ENCODE measurements at regions not wholly inside any gene's neighbourhood (a gene's known extent, or its start where the extent isn't known, plus 50 kb on each side); places are given as distances from the start of the nearest gene placed in this dataset.

- no peak for DNase-seq
- no peaks in the 10 kb centered on the region for H4K20me1 ChIP-seq (ENCODE audit: insufficient read depth, low read length)
- Mint-ChIP-seq H3K27ac (no peak overlapping the region), H3K4me3 (no peak overlapping the region), H3K9me3 (peaks cover 0 to 5% (median 1%) of the 10 kb centered on the region in 7 donors), H3K4me1 (no peaks in the 10 kb centered on the region), H3K27me3 (ENCODE audit: low read depth in 3 of 3) (peaks cover 0 to 2% (median 0%) of the 10 kb centered on the region in 3 donors), H3K36me3 (no peaks in the 10 kb centered on the region)
- H3K9me3 ChIP-seq (replicated peaks in 1 of 2; ENCODE audit: control insufficient read depth in 1 of 2, insufficient read depth in 1 of 2, low read length in 2 of 2), result peaks cover 0 to 5% of the 10 kb centered on the region in 2 donors
- H3K9ac ChIP-seq (ENCODE audit: insufficient read depth, low read length, poor library complexity, severe bottlenecking), result no peak overlapping the region
- no peaks in the 10 kb centered on the region for H3K79me2 ChIP-seq (ENCODE audit: insufficient read depth, low read length)
- no peak overlapping the region for H3K4me2 ChIP-seq (replicated peaks; ENCODE audit: extremely low read depth, low read length, poor library complexity, severe bottlenecking)
- TF ChIP-seq CTCF (IDR thresholded peaks at IDR 0.05), result no peak
- H3K4me1 ChIP-seq (ENCODE audit: control insufficient read depth in 1 of 2, insufficient read depth in 2 of 2, low read length in 2 of 2), result no peaks in the 10 kb centered on the region
- H3K36me3 ChIP-seq (replicated peaks in 1 of 2; ENCODE audit: control insufficient read depth in 1 of 2, insufficient read depth in 2 of 2, low read length in 2 of 2), result no peaks in the 10 kb centered on the region
- H3K27ac ChIP-seq (ENCODE audit: low read depth in 1 of 2, low read length in 2 of 2), result no peak overlapping the region
- WGBS (ENCODE audit: insufficient coverage), result no CpG with 5 or more reads among the region's 2 CpGs
- no peak overlapping the region for H3K4me3 ChIP-seq (replicated peaks in 1 of 3; ENCODE audit: low read depth in 2 of 3, low read length in 3 of 3)
- H2AFZ ChIP-seq (ENCODE audit: insufficient read depth, low read depth, low read length, poor library complexity, severe bottlenecking), result no peak overlapping the region
- H3K27me3 ChIP-seq (ENCODE audit: control insufficient read depth in 2 of 2, insufficient read depth in 2 of 2, low read length in 2 of 2), result no peaks in the 10 kb centered on the region
- intact Hi-C loops (cut with micrococcal nuclease), result no loop called here
Measured at GRCh38 chr11:92130421-92130831, 94.2 kb upstream of the FAT3 start.

GRCh38 chr11:92129811-92130210, 94.8 kb upstream of the FAT3 start:
- no peaks in the 10 kb centered on the region for H4K20me1 ChIP-seq (ENCODE audit: insufficient read depth, low read length)
- intact Hi-C loops (cut with micrococcal nuclease), result no loop called here
- Mint-ChIP-seq H3K36me3 (no peaks in the 10 kb centered on the region), H3K4me3 (no peak overlapping the region), H3K4me1 (no peaks in the 10 kb centered on the region), H3K27me3 (ENCODE audit: low read depth in 3 of 3) (peaks cover 0 to 2% (median 0%) of the 10 kb centered on the region in 3 donors), H3K9me3 (peaks cover 0 to 5% (median 1%) of the 10 kb centered on the region in 7 donors), H3K27ac (no peak overlapping the region)
- H3K4me2 ChIP-seq (replicated peaks; ENCODE audit: extremely low read depth, low read length, poor library complexity, severe bottlenecking), result no peak overlapping the region
- no peak overlapping the region for H2AFZ ChIP-seq (ENCODE audit: insufficient read depth, low read depth, low read length, poor library complexity, severe bottlenecking)
- no peak for DNase-seq
- 100% methylated on average over 1 of the region's 1 CpG for WGBS (ENCODE audit: insufficient coverage)
- peaks cover 0 to 5% of the 10 kb centered on the region in 2 donors for H3K9me3 ChIP-seq (replicated peaks in 1 of 2; ENCODE audit: control insufficient read depth in 1 of 2, insufficient read depth in 1 of 2, low read length in 2 of 2)
- no peak overlapping the region for H3K4me3 ChIP-seq (replicated peaks in 1 of 3; ENCODE audit: low read depth in 2 of 3, low read length in 3 of 3)
- no peak overlapping the region for H3K9ac ChIP-seq (ENCODE audit: insufficient read depth, low read length, poor library complexity, severe bottlenecking)
- TF ChIP-seq CTCF (IDR thresholded peaks at IDR 0.05), result no peak
- no peaks in the 10 kb centered on the region for H3K79me2 ChIP-seq (ENCODE audit: insufficient read depth, low read length)
- H3K4me1 ChIP-seq (ENCODE audit: control insufficient read depth in 1 of 2, insufficient read depth in 2 of 2, low read length in 2 of 2), result no peaks in the 10 kb centered on the region
- no peak overlapping the region for H3K27ac ChIP-seq (ENCODE audit: low read depth in 1 of 2, low read length in 2 of 2)
- H3K36me3 ChIP-seq (replicated peaks in 1 of 2; ENCODE audit: control insufficient read depth in 1 of 2, insufficient read depth in 2 of 2, low read length in 2 of 2), result no peaks in the 10 kb centered on the region
- H3K27me3 ChIP-seq (ENCODE audit: control insufficient read depth in 2 of 2, insufficient read depth in 2 of 2, low read length in 2 of 2), result no peaks in the 10 kb centered on the region

Measured in CD14-positive monocyte (primary cell).